Cardiac fibroblast (primary cell): ENCODE measurements at regions not wholly inside any gene's neighbourhood (a gene's known extent, or its start where the extent isn't known, plus 50 kb on each side); places are given as distances from the start of the nearest gene placed in this dataset.
"Not testable (repeated sequence)": the region's sequence is repeated elsewhere in the genome, so short reads cannot be mapped to it uniquely, and the experiment has no call there.

ENCODE experiments used
- DNase-seq, 2 donors: peaks; one replicate each; pipeline versions ENCODE4 v3.0.0 to v3.0.0-alpha.2; 2010; ENCODE audit warnings: low read depth in 2 of 2
- H3K4me3 ChIP-seq, 2 donors: replicated peaks in 1 of 2; 1 replicate in 1 of 2; 2 replicates in 1 of 2; pipeline ENCODE4 v1.5.1; 2011; ENCODE audit warnings: low read depth in 2 of 2, low read length in 2 of 2, mild to moderate bottlenecking in 2 of 2, moderate library complexity in 1 of 2
- CTCF ChIP-seq: IDR thresholded peaks from one replicate; pipeline ENCODE4 v1.5.1; 2011; ENCODE audit warnings: low read depth, mild to moderate bottlenecking, low read length, inconsistent platforms

- DNase-seq: peak; percentile 49 to 71
- no peak overlapping the region for H3K4me3 ChIP-seq
- no peak for TF ChIP-seq CTCF
These were observed 81.8 kb upstream of the RUBCNL start for GRCh38 chr13:46468570-46469463.

GRCh38 chr13:46467694-46468093 lies 80.6 kb upstream of the RUBCNL start:
- peak in 1 of 2 donors; percentile 7 for DNase-seq
- not testable (repeated sequence) for H3K4me3 ChIP-seq

GRCh38 chr13:46466074-46466473 lies 79.0 kb upstream of the RUBCNL start:
- H3K4me3 ChIP-seq, DNase-seq: not testable (repeated sequence)

GRCh38 chr13:46463719-46464118 lies 76.7 kb upstream of the RUBCNL start:
- H3K4me3 ChIP-seq: no peak overlapping the region
- no peak for TF ChIP-seq CTCF
- DNase-seq: no peak

GRCh38 chr13:46460223-46460622 lies 73.2 kb upstream of the RUBCNL start:
- not testable (repeated sequence) for H3K4me3 ChIP-seq, DNase-seq

GRCh38 chr13:46457255-46457654 lies 70.2 kb upstream of the RUBCNL start:
- not testable (repeated sequence) for H3K4me3 ChIP-seq, DNase-seq

GRCh38 chr13:46455924-46456323 lies 68.9 kb upstream of the RUBCNL start:
- peak; percentile 42 for TF ChIP-seq CTCF
- peak; percentile 21 to 79 for DNase-seq
- H3K4me3 ChIP-seq: not testable (repeated sequence)

- peak in 1 of 2 donors; percentile 35 for DNase-seq
These were observed 64.1 kb upstream of the RUBCNL start for GRCh38 chr13:46451145-46451544.

GRCh38 chr13:46449949-46450348 lies 62.9 kb upstream of the RUBCNL start:
- not testable (repeated sequence) for DNase-seq, H3K4me3 ChIP-seq

More at GRCh38 chr13:46451145-46451544, 64.1 kb upstream of the RUBCNL start:
- not testable (repeated sequence) for H3K4me3 ChIP-seq

GRCh38 chr13:46448148-46448547 lies 61.1 kb upstream of the RUBCNL start:
- not testable (repeated sequence) for H3K4me3 ChIP-seq
- peak in 1 of 2 donors; percentile 86 for DNase-seq

GRCh38 chr13:46437808-46438404 lies 50.9 kb upstream of the RUBCNL start:
- H3K4me3 ChIP-seq: not testable (repeated sequence)
- peak; percentile 5 to 16 for DNase-seq
